ENCODE measurements at regions not wholly inside any gene's neighbourhood (a gene's known extent, or its start where the extent isn't known, plus 50 kb on each side); places are given as distances from the start of the nearest gene placed in this dataset.

DNA sequence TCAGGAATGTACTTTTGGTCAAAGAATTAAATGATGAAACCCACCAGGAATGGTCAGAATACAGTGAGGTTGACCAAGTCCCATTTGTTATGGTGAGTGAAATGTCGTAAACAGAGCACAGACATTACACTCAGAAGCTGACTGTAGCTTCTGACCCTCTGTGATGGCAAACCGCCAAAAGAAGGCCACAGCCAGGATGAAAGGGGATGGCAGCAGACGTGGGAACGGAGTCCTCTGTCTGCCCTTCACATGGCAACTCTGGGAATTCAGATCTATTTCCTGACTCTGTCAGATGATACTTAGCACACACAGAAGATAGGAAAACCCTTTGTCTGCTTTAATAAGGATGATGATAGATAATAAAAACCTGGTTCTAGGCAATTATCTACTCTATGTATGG is 757.1 kb downstream of the SORCS3 start:
- peaks cover 4% of the 10 kb centered on the region for H3K27me3 Mint-ChIP-seq
- no peaks in the 10 kb centered on the region for H3K36me3 Mint-ChIP-seq
- H3K4me3 Mint-ChIP-seq: no peak overlapping the region
- no peaks in the 10 kb centered on the region for H3K4me1 Mint-ChIP-seq
- DNase-seq: no peak
- peaks cover 3% of the 10 kb centered on the region for H3K9me3 Mint-ChIP-seq
- no peak overlapping the region for H3K27ac Mint-ChIP-seq

DNA sequence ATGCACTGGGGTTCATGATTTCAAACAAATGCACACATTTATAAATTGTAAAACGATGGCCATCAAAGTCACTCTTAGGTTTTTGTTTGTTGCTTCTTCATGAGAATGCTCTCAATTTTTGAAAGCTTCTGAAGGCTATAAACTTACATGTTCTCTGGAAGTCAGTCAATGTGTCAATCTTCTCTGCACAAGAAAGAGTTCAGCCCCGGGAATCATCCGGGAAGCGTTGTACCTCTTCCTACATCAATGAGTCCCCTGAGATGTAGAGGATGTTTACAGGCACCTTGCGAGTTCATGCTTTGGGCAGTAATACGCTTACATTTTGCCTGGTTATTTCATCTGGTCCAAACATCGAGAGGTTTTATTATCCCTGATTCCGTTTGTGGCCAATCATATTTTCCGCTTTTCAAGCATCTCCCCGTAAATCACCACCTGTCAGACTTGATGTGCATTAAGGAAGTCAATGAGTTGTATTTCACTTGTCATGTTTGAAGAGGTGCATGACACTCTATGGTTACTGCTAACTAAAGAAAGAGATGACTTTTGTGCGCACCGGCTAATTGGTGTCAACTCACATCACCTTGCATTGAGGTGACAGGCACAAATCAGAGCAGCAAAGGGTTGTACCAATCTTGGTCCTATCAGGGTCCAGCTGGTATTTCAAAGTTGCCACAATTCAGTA is 750.7 kb downstream of the SORCS3 start:
- H3K4me3 Mint-ChIP-seq: no peak overlapping the region
- H3K27ac Mint-ChIP-seq: no peak overlapping the region
- no peaks in the 10 kb centered on the region for H3K27me3 Mint-ChIP-seq
- H3K36me3 Mint-ChIP-seq: no peaks in the 10 kb centered on the region
- DNase-seq: no peak
- no peaks in the 10 kb centered on the region for H3K4me1 Mint-ChIP-seq
- peaks cover 2% of the 10 kb centered on the region for H3K9me3 Mint-ChIP-seq

DNA sequence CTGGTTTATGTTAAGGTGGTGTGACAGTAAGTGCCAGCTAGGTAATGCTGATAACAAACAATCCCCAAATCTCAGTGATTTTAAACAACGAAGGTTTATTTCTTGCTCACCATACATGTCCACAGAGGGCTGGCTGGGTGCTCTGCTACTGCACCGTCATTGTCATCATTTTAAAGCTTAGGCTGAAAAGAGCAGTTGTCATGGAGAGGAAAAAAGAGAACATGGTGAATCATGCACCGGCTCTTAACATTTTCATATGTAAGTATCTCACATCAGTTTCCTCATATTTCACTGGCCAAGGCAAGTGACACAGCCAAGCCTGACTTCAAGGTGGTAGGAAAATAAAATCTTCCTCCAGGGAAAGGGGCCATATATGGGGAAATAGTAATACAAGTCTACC is 746.9 kb downstream of the SORCS3 start:
- Mint-ChIP-seq H3K27me3 (no peaks in the 10 kb centered on the region), H3K36me3 (no peaks in the 10 kb centered on the region), H3K4me1 (no peaks in the 10 kb centered on the region), H3K9me3 (peaks cover 3% of the 10 kb centered on the region), H3K27ac (no peak overlapping the region), H3K4me3 (no peak overlapping the region)
- no peak for DNase-seq

- H3K27me3 Mint-ChIP-seq: no peaks in the 10 kb centered on the region
- H3K36me3 Mint-ChIP-seq: no peaks in the 10 kb centered on the region
- DNase-seq: no peak
- no peak overlapping the region for H3K27ac Mint-ChIP-seq
- H3K9me3 Mint-ChIP-seq: peaks cover 1% of the 10 kb centered on the region
- H3K4me1 Mint-ChIP-seq: no peaks in the 10 kb centered on the region
- H3K4me3 Mint-ChIP-seq: no peak overlapping the region
These were observed 742.9 kb downstream of the SORCS3 start for GRCh38 chr10:105383978-105384377.

- Mint-ChIP-seq H3K4me3 (no peak overlapping the region), H3K27ac (no peak overlapping the region), H3K36me3 (no peaks in the 10 kb centered on the region), H3K4me1 (no peaks in the 10 kb centered on the region), H3K9me3 (no peaks in the 10 kb centered on the region), H3K27me3 (no peaks in the 10 kb centered on the region)
- DNase-seq: no peak
These were observed 729.6 kb downstream of the SORCS3 start for GRCh38 chr10:105370692-105371091.

DNA sequence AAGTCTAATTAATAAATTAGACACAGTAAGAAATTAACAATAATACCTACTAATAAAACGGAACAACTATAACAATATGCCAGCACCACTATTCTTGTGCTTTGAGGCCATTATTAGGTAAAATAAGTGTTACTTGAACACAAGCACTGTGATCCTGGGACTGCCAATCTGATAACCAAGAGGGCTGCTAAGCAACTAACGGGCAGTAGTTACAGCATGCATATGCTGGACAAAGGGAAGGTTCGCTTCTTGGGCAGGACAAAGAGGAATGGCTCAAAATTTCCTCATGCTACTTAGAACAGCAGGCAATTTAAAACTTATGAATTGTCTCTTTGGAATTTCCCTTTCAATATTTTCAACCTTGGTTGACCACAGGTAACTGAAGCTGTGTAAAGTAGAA is 718.6 kb downstream of the SORCS3 start:
- peaks cover 5% of the 10 kb centered on the region for H3K9me3 Mint-ChIP-seq
- H3K36me3 Mint-ChIP-seq: no peaks in the 10 kb centered on the region
- H3K4me3 Mint-ChIP-seq: no peak overlapping the region
- DNase-seq: no peak
- no peak overlapping the region for H3K27ac Mint-ChIP-seq
- no peaks in the 10 kb centered on the region for H3K27me3 Mint-ChIP-seq
- no peaks in the 10 kb centered on the region for H3K4me1 Mint-ChIP-seq

DNA sequence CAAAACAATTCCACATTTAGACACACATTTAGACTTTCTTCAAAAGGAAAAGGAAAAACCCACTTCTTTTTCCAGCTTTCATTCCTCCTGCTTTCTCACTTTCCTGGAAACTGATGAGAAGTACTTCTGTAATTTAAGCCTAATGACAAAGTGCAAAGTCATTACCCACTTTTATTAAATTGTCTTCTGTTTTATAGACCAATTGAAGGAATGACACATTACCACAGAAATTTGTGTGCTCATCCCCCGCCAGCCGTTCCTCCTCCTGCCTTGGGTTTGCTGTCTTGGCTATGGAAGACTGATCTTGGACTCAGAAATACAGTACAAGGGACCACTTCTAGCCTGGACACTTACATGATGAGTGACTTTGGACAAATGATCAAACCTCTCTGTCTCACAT is 717.8 kb downstream of the SORCS3 start:
- H3K4me3 Mint-ChIP-seq: no peak overlapping the region
- H3K27me3 Mint-ChIP-seq: no peaks in the 10 kb centered on the region
- H3K4me1 Mint-ChIP-seq: no peaks in the 10 kb centered on the region
- no peak for DNase-seq
- H3K27ac Mint-ChIP-seq: no peak overlapping the region
- H3K36me3 Mint-ChIP-seq: no peaks in the 10 kb centered on the region
- peaks cover 4% of the 10 kb centered on the region for H3K9me3 Mint-ChIP-seq

DNA sequence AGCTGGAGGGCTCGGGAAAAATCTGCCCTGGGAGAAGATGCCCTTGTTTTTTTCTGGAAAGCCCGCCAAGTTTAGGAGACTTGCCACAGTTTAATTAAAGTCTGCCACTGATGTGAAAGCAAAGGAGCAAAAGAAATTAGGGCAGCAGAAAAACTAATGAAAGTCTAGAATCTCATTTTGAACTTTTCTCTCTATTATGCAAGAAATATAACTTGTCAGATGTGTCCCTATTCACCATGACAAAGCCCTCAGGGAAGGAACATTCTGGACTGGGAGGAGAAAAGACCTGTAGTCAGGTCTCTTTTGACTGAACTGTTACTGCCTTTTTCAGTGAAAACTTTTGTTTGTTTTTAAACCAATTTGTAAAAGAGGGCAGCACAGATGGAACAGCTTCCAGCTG is 715.5 kb downstream of the SORCS3 start:
- Mint-ChIP-seq H3K36me3 (no peaks in the 10 kb centered on the region), H3K27me3 (no peaks in the 10 kb centered on the region), H3K4me1 (no peaks in the 10 kb centered on the region), H3K4me3 (no peak overlapping the region), H3K27ac (no peak overlapping the region), H3K9me3 (peaks cover 4% of the 10 kb centered on the region)
- no peak for DNase-seq

DNA sequence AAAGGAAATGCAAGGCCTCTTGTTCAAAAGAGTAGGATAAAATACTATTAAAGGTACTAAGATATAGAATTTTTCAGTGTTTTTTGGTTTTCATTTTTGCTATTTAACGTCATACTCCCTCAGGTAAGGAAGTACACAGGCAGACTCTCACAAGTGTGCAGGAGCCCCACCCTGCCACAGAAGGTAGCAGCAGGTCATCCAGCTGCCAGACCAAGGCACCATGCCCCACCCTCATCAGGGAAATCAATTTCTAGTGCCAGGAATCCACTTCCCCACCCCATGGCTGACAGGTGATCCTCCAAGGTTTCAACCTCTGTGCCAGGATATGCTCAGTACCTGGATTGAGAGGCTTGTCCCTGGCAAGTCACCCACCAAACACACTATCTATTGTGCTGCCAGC is 712.9 kb downstream of the SORCS3 start:
- no peaks in the 10 kb centered on the region for H3K9me3 Mint-ChIP-seq
- H3K27ac Mint-ChIP-seq: no peak overlapping the region
- DNase-seq: no peak
- no peaks in the 10 kb centered on the region for H3K27me3 Mint-ChIP-seq
- no peaks in the 10 kb centered on the region for H3K36me3 Mint-ChIP-seq
- no peaks in the 10 kb centered on the region for H3K4me1 Mint-ChIP-seq
- H3K4me3 Mint-ChIP-seq: no peak overlapping the region

DNA sequence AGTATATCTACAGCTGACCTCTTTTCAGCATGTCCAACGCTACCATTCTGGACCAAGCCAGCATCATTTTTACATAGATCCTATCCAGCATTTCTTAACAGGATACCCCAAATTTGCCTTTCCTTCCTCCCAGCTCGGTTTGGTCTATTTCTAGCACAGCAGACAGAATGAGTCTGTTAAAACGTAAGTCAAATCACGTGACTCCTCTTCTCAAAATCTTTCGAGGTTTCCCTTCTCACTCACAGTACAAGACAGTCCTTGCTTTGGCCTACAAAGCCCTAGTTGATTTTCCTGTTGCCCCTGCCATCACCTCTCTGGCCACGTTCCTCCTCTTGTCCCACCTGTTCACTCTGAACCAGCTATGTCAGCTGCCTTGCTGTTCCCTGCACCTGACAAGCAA is 711.7 kb downstream of the SORCS3 start:
- Mint-ChIP-seq H3K9me3 (no peaks in the 10 kb centered on the region), H3K36me3 (no peaks in the 10 kb centered on the region), H3K4me3 (no peak overlapping the region), H3K4me1 (no peaks in the 10 kb centered on the region), H3K27me3 (no peaks in the 10 kb centered on the region), H3K27ac (no peak overlapping the region)
- DNase-seq: no peak

DNA sequence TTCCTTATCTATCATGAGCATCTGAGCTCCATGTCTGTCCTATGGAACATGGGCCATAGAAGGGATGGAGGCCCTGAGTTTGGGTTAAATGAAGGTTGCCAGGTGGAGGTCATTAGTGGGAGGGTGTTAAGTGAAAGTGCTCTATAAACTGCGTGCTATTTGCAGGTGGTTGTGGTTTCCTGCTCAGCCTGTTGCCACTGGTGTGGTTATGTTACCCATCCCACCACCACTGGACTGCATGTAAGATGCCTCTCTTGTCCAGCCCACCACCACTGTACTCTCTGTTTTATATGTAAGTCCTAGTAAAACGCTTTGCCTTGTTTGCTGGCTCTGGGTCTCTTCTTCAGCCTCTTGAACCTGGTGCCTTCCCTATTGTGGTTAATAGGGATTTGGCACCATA is 711.2 kb downstream of the SORCS3 start:
- Mint-ChIP-seq H3K9me3 (no peaks in the 10 kb centered on the region), H3K36me3 (no peaks in the 10 kb centered on the region), H3K27ac (no peak overlapping the region), H3K4me1 (no peaks in the 10 kb centered on the region), H3K27me3 (no peaks in the 10 kb centered on the region), H3K4me3 (no peak overlapping the region)
- DNase-seq: no peak

GRCh38 chr10:105351187-105351586 is 710.1 kb downstream of the SORCS3 start:
- Mint-ChIP-seq H3K27me3 (no peaks in the 10 kb centered on the region), H3K9me3 (no peaks in the 10 kb centered on the region), H3K36me3 (no peaks in the 10 kb centered on the region), H3K4me3 (no peak overlapping the region), H3K4me1 (no peaks in the 10 kb centered on the region), H3K27ac (no peak overlapping the region)
- no peak for DNase-seq

- H3K4me3 Mint-ChIP-seq: no peak overlapping the region
- H3K4me1 Mint-ChIP-seq: no peaks in the 10 kb centered on the region
- DNase-seq: no peak
- no peaks in the 10 kb centered on the region for H3K36me3 Mint-ChIP-seq
- H3K27ac Mint-ChIP-seq: no peak overlapping the region
- no peaks in the 10 kb centered on the region for H3K9me3 Mint-ChIP-seq
- H3K27me3 Mint-ChIP-seq: no peaks in the 10 kb centered on the region
These were observed 706.4 kb downstream of the SORCS3 start for GRCh38 chr10:105347487-105347886.

DNA sequence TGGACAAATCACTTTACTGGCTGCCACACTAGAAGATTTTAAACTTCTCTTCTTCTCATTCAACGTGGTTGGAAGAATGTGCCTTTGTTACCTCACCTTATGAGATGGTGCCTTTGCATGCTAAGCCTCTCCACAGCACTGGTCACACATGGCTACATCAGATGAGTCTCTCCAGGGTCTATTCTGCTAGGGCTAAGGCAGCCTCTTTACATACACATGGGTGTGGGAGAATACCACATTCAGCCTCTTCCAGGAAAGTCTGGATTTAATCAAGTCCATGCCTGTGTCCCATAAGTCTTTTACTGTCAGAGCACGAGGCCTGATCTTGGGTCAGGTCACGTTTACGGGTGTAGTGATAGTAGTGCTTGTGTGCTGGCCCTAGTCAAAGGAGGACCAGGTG is 701.5 kb downstream of the SORCS3 start:
- no peaks in the 10 kb centered on the region for H3K4me1 Mint-ChIP-seq
- DNase-seq: no peak
- no peaks in the 10 kb centered on the region for H3K27me3 Mint-ChIP-seq
- no peaks in the 10 kb centered on the region for H3K9me3 Mint-ChIP-seq
- H3K4me3 Mint-ChIP-seq: no peak overlapping the region
- no peaks in the 10 kb centered on the region for H3K36me3 Mint-ChIP-seq
- no peak overlapping the region for H3K27ac Mint-ChIP-seq

DNA sequence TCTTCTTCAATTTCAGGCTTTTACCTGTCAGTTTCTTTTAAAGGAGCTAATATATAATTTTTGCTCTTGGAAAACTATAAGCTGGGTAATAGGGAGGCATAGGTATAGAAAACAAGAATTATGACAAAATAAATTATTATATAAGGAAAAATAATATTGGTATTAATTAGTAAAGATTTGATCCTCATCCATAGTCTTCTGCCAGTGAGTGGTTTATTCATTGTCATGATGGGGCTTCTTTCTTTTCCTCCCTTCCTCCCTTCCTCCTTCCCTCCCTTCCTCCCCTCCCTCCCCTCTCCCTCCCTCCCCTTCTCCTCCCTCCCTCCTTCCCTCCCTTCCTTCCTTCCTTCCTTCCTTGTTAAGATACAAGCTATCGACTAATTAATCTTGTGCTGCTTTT is 698.6 kb downstream of the SORCS3 start:
- no peaks in the 10 kb centered on the region for H3K36me3 Mint-ChIP-seq
- H3K27me3 Mint-ChIP-seq: no peaks in the 10 kb centered on the region
- H3K4me3 Mint-ChIP-seq: no peak overlapping the region
- peaks cover 2% of the 10 kb centered on the region for H3K9me3 Mint-ChIP-seq
- H3K27ac Mint-ChIP-seq: no peak overlapping the region
- no peak for DNase-seq
- H3K4me1 Mint-ChIP-seq: no peaks in the 10 kb centered on the region

- no peak for DNase-seq
- no peaks in the 10 kb centered on the region for H3K27me3 Mint-ChIP-seq
- H3K4me3 Mint-ChIP-seq: no peak overlapping the region
- no peaks in the 10 kb centered on the region for H3K4me1 Mint-ChIP-seq
- no peak overlapping the region for H3K27ac Mint-ChIP-seq
- no peaks in the 10 kb centered on the region for H3K36me3 Mint-ChIP-seq
- peaks cover 2% of the 10 kb centered on the region for H3K9me3 Mint-ChIP-seq
These were observed 687.5 kb downstream of the SORCS3 start for GRCh38 chr10:105328503-105329133.
